ENCODE measurements at regions not wholly inside any gene's neighbourhood (a gene's known extent, or its start where the extent isn't known, plus 50 kb on each side); places are given as distances from the start of the nearest gene placed in this dataset.

DNA sequence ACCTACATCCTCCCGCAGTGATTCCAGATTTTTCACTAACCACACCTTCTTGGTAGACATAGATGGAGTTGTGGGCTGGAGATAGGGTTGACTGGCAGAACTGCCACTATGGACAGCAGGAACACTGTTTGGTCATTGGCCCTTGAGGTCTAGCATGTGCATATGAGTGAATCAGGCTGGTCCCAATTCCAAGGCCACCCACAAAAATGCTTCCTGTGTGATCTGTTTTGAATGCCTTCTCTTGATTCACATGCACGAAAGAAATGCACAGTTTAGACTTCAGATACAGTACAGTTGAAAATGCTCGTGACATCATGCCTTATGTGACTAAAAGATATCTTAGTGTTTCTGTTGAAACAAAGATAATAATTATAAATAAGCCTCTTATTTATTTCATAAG, 285.8 kb upstream of the SEMA6D start:
- H4K20me1 ChIP-seq (ENCODE audit: control insufficient read depth, insufficient read depth, low read depth, low read length), result no peaks in the 10 kb centered on the region
- H3K27ac ChIP-seq (ENCODE audit: low read depth, low read length), result no peak overlapping the region
- H3F3A ChIP-seq (ENCODE audit: control insufficient read depth, insufficient read depth), result no peaks in the 10 kb centered on the region
- H3K4me3 ChIP-seq (ENCODE audit: low read length), result no peak overlapping the region
- H3K9me2 ChIP-seq (replicated peaks; ENCODE audit: control insufficient read depth, low read length), result no peaks in the 10 kb centered on the region
- H3K4me2 ChIP-seq (ENCODE audit: low read length), result no peak overlapping the region
- H3K27me3 ChIP-seq (ENCODE audit: control insufficient read depth, low read length), result no peaks in the 10 kb centered on the region
- TF ChIP-seq EZH2phosphoT487 (IDR thresholded peaks at IDR 0.05; ENCODE audit: borderline replicate concordance, low read length), result no peak
- TF ChIP-seq, protein P1, sequence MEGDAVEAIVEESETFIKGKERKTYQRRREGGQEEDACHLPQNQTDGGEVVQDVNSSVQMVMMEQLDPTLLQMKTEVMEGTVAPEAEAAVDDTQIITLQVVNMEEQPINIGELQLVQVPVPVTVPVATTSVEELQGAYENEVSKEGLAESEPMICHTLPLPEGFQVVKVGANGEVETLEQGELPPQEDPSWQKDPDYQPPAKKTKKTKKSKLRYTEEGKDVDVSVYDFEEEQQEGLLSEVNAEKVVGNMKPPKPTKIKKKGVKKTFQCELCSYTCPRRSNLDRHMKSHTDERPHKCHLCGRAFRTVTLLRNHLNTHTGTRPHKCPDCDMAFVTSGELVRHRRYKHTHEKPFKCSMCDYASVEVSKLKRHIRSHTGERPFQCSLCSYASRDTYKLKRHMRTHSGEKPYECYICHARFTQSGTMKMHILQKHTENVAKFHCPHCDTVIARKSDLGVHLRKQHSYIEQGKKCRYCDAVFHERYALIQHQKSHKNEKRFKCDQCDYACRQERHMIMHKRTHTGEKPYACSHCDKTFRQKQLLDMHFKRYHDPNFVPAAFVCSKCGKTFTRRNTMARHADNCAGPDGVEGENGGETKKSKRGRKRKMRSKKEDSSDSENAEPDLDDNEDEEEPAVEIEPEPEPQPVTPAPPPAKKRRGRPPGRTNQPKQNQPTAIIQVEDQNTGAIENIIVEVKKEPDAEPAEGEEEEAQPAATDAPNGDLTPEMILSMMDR (IDR thresholded peaks at IDR 0.05; ENCODE audit: low read depth, low read length, poor library complexity, severe bottlenecking), result no peak
- H3K4me1 ChIP-seq (ENCODE audit: control insufficient read depth, low read length), result no peaks in the 10 kb centered on the region
- no peaks in the 10 kb centered on the region for H3K79me2 ChIP-seq (ENCODE audit: control insufficient read depth, low read length)
- no peaks in the 10 kb centered on the region for H3K36me3 ChIP-seq (ENCODE audit: control insufficient read depth, low read length)
- H3K9me3 ChIP-seq (ENCODE audit: control insufficient read depth, insufficient read depth, low read length), result no peaks in the 10 kb centered on the region

DNA sequence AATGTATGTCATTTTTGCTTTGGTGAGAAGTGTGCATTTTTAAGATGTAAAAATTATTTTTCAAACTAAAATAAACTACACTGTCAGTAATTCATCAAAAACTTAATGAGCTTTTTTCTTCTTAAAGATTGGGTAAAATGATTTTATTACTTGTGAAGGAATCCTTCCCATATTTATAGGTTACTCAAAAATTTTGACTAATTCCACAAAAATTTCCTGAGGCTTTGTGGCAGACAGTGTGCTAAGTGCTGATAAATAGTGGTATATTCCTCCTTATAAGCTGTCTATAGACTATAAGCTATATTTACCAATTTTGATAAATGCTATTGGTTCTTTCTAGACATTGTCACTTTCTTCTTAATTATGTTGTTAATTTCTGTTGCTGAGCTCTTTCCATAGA, 284.5 kb upstream of the SEMA6D start:
- no peaks in the 10 kb centered on the region for H3K36me3 ChIP-seq (ENCODE audit: control insufficient read depth, low read length)
- no peaks in the 10 kb centered on the region for H4K20me1 ChIP-seq (ENCODE audit: control insufficient read depth, insufficient read depth, low read depth, low read length)
- no peaks in the 10 kb centered on the region for H3K9me2 ChIP-seq (replicated peaks; ENCODE audit: control insufficient read depth, low read length)
- TF ChIP-seq EZH2phosphoT487 (IDR thresholded peaks at IDR 0.05; ENCODE audit: borderline replicate concordance, low read length), result no peak
- TF ChIP-seq, protein P1 (IDR thresholded peaks at IDR 0.05; ENCODE audit: low read depth, low read length, poor library complexity, severe bottlenecking), result no peak
- H3K4me1 ChIP-seq (ENCODE audit: control insufficient read depth, low read length), result no peaks in the 10 kb centered on the region
- H3K4me2 ChIP-seq (ENCODE audit: low read length), result no peak overlapping the region
- H3K27ac ChIP-seq (ENCODE audit: low read depth, low read length), result no peak overlapping the region
- no peaks in the 10 kb centered on the region for H3K27me3 ChIP-seq (ENCODE audit: control insufficient read depth, low read length)
- no peaks in the 10 kb centered on the region for H3F3A ChIP-seq (ENCODE audit: control insufficient read depth, insufficient read depth)
- H3K4me3 ChIP-seq (ENCODE audit: low read length), result no peak overlapping the region
- H3K9me3 ChIP-seq (ENCODE audit: control insufficient read depth, insufficient read depth, low read length), result no peaks in the 10 kb centered on the region
- H3K79me2 ChIP-seq (ENCODE audit: control insufficient read depth, low read length), result no peaks in the 10 kb centered on the region

DNA sequence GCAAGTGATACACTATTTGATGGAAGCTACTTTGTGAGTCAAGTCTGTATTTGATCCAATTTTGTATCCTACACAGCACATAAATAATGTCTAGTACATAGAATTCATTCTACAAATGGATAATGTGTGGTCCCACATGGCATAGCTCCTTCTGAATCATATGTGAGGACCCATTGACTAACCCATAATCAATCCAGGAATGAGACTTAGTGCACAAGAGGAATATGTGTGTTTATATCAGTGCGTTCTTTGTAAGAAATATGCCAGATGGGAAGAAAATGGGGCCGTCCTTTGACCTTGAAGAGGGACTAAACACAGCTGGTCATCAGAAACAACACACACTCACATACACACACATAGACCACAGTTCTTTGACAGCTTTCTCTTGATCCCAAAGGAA, 282.7 kb upstream of the SEMA6D start:
- H3K9me3 ChIP-seq (ENCODE audit: control insufficient read depth, insufficient read depth, low read length), result no peaks in the 10 kb centered on the region
- H3K36me3 ChIP-seq (ENCODE audit: control insufficient read depth, low read length), result no peaks in the 10 kb centered on the region
- H4K20me1 ChIP-seq (ENCODE audit: control insufficient read depth, insufficient read depth, low read depth, low read length), result no peaks in the 10 kb centered on the region
- TF ChIP-seq, protein P1 (IDR thresholded peaks at IDR 0.05; ENCODE audit: low read depth, low read length, poor library complexity, severe bottlenecking), result no peak
- TF ChIP-seq EZH2phosphoT487 (IDR thresholded peaks at IDR 0.05; ENCODE audit: borderline replicate concordance, low read length), result no peak
- no peak overlapping the region for H3K4me2 ChIP-seq (ENCODE audit: low read length)
- H3K79me2 ChIP-seq (ENCODE audit: control insufficient read depth, low read length), result no peaks in the 10 kb centered on the region
- H3K4me1 ChIP-seq (ENCODE audit: control insufficient read depth, low read length), result no peaks in the 10 kb centered on the region
- no peak overlapping the region for H3K4me3 ChIP-seq (ENCODE audit: low read length)
- H3K27ac ChIP-seq (ENCODE audit: low read depth, low read length), result no peak overlapping the region
- no peaks in the 10 kb centered on the region for H3K27me3 ChIP-seq (ENCODE audit: control insufficient read depth, low read length)
- H3K9me2 ChIP-seq (replicated peaks; ENCODE audit: control insufficient read depth, low read length), result no peaks in the 10 kb centered on the region
- no peaks in the 10 kb centered on the region for H3F3A ChIP-seq (ENCODE audit: control insufficient read depth, insufficient read depth)

DNA sequence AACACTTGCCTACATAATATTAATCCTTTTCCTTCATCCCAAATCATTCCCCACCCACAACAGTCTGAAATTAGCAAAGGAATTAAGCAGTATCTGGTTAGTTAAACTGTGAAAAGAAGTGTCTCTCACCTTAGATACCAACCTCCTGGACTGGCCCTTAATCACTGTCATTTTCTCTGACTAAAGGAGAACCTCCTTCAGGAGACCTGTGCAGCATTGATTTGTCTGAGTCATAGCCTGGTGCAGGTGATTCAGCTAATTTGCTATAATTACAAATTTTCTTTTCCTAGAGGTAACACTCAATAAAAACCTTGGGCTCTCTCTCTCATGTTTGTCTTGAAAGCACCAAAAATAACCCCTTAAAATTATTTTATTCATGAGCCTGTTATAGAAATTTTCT, 279.8 kb upstream of the SEMA6D start:
- Histone ChIP-seq H3K27ac (ENCODE audit: low read depth, low read length) (no peak overlapping the region), H3K27me3 (ENCODE audit: control insufficient read depth, low read length) (no peaks in the 10 kb centered on the region), H4K20me1 (ENCODE audit: control insufficient read depth, insufficient read depth, low read depth, low read length) (no peaks in the 10 kb centered on the region), H3K9me3 (ENCODE audit: control insufficient read depth, insufficient read depth, low read length) (no peaks in the 10 kb centered on the region), H3K79me2 (ENCODE audit: control insufficient read depth, low read length) (no peaks in the 10 kb centered on the region), H3F3A (ENCODE audit: control insufficient read depth, insufficient read depth) (no peaks in the 10 kb centered on the region), H3K4me2 (ENCODE audit: low read length) (no peak overlapping the region), H3K4me3 (ENCODE audit: low read length) (no peak overlapping the region), H3K4me1 (ENCODE audit: control insufficient read depth, low read length) (no peaks in the 10 kb centered on the region), H3K9me2 (replicated peaks; ENCODE audit: control insufficient read depth, low read length) (no peaks in the 10 kb centered on the region), H3K36me3 (ENCODE audit: control insufficient read depth, low read length) (no peaks in the 10 kb centered on the region)
- TF ChIP-seq, protein P1 (IDR thresholded peaks at IDR 0.05; ENCODE audit: low read depth, low read length, poor library complexity, severe bottlenecking), result no peak
- TF ChIP-seq EZH2phosphoT487 (IDR thresholded peaks at IDR 0.05; ENCODE audit: borderline replicate concordance, low read length), result no peak
